Liver (tissue), 8 donors: ENCODE measurements at regions not wholly inside any gene's neighbourhood (a gene's known extent, or its start where the extent isn't known, plus 50 kb on each side); places are given as distances from the start of the nearest gene placed in this dataset.

Experiments used
- DNase-seq: peaks from one replicate; pipeline ENCODE4 v3.0.0-alpha.2; 2017; ENCODE audit warnings: low spot score
- H3K27ac ChIP-seq, 2 donors: one replicate each; pipeline ENCODE4 v1.7.0; 2013; ENCODE audit warnings: inconsistent platforms in 2 of 2, low read length in 2 of 2, control low read depth in 1 of 2, low read depth in 1 of 2, mild to moderate bottlenecking in 1 of 2
- H3K27me3 ChIP-seq, 4 donors: one replicate each; pipeline versions ENCODE4 v1.6.1 to v1.7.0; 2013; ENCODE audit warnings: low read length in 3 of 4, inconsistent platforms in 1 of 4, mild to moderate bottlenecking in 1 of 4, moderate library complexity in 1 of 4; ENCODE audit not compliant: control insufficient read depth in 4 of 4, insufficient read depth in 4 of 4
- H3K36me3 ChIP-seq, 4 donors: one replicate each; pipeline versions ENCODE4 v1.6.1 to v1.7.0; 2013; ENCODE audit warnings: low read length in 3 of 4, mild to moderate bottlenecking in 3 of 4, low read depth in 1 of 4, moderate library complexity in 1 of 4; ENCODE audit not compliant: control insufficient read depth in 4 of 4, insufficient read depth in 3 of 4
- H3K4me1 ChIP-seq, 4 donors: one replicate each; pipeline versions ENCODE4 v1.6.1 to v1.7.0; 2013; ENCODE audit warnings: low read length in 3 of 4, mild to moderate bottlenecking in 3 of 4, moderate library complexity in 1 of 4; ENCODE audit not compliant: control insufficient read depth in 4 of 4, insufficient read depth in 4 of 4
- H3K4me3 ChIP-seq, 3 donors: one replicate each; pipeline versions ENCODE4 v1.6.1 to v1.7.0; 2013; ENCODE audit warnings: low read length in 3 of 3, control low read depth in 1 of 3, low read depth in 1 of 3, mild to moderate bottlenecking in 1 of 3
- H3K9ac ChIP-seq, 2 donors: one replicate each; pipeline ENCODE4 v1.7.0; 2013; ENCODE audit warnings: low read length in 2 of 2, mild to moderate bottlenecking in 2 of 2, moderate library complexity in 2 of 2, control low read depth in 1 of 2, low read depth in 1 of 2
- H3K9me3 ChIP-seq, 4 donors: one replicate each; pipeline versions ENCODE4 v1.6.1 to v1.7.0; 2013; ENCODE audit warnings: low read length in 3 of 4; ENCODE audit not compliant: control insufficient read depth in 4 of 4
- CTCF ChIP-seq: fragments of 150-350 bp; IDR thresholded peaks from 2 replicates; pipeline ENCODE4 v1.5.1; 2017; ENCODE audit warnings: improper control_type of control experiment, low read depth, low read length; ENCODE audit not compliant: missing input control
- EGR1 ChIP-seq, 2 donors: IDR thresholded peaks; 2 replicates each; pipeline ENCODE4 v1.6.1; 2016 to 2018; ENCODE audit warnings: antibody characterized with exemption in 2 of 2, low read depth in 2 of 2
- FOXA1 ChIP-seq: IDR thresholded peaks from 2 replicates; pipeline ENCODE4 v1.6.1; 2016; ENCODE audit warnings: antibody characterized with exemption
- FOXA2 ChIP-seq: IDR thresholded peaks from 2 replicates; pipeline ENCODE4 v1.6.1; 2016; ENCODE audit warnings: antibody characterized with exemption
- GABPA ChIP-seq, 2 donors: IDR thresholded peaks in 1 of 2; conservative IDR thresholded peaks in 1 of 2; 2 replicates each; pipeline ENCODE4 v1.6.1; 2016; ENCODE audit warnings: antibody characterized with exemption in 2 of 2, mild to moderate bottlenecking in 1 of 2, moderate library complexity in 1 of 2
- HNF4A ChIP-seq, 2 donors: conservative IDR thresholded peaks; 2 replicates each; pipeline ENCODE4 v1.6.1; 2016; ENCODE audit warnings: antibody characterized with exemption in 2 of 2, mild to moderate bottlenecking in 2 of 2
- HNF4G ChIP-seq: IDR thresholded peaks from 2 replicates; pipeline ENCODE4 v1.6.1; 2016; ENCODE audit warnings: antibody characterized with exemption
- JUND ChIP-seq, 2 donors: IDR thresholded peaks; 2 replicates each; pipeline ENCODE4 v1.6.1; 2016; ENCODE audit warnings: antibody characterized with exemption in 2 of 2
- MAX ChIP-seq: IDR thresholded peaks from 2 replicates; pipeline ENCODE4 v1.6.1; 2016; ENCODE audit warnings: antibody characterized with exemption
- NR2F2 ChIP-seq: IDR thresholded peaks from 2 replicates; pipeline ENCODE4 v1.6.1; 2016; ENCODE audit warnings: antibody characterized with exemption
- RAD21 ChIP-seq, 2 donors: IDR thresholded peaks; 2 replicates each; pipeline ENCODE4 v1.6.1; 2016; ENCODE audit warnings: antibody characterized with exemption in 2 of 2, mild to moderate bottlenecking in 2 of 2
- RXRA ChIP-seq, 2 donors: IDR thresholded peaks; 2 replicates each; pipeline ENCODE4 v1.6.1; 2017 to 2018; ENCODE audit warnings: antibody characterized with exemption in 2 of 2, mild to moderate bottlenecking in 1 of 2
- SP1 ChIP-seq: IDR thresholded peaks from 2 replicates; pipeline ENCODE4 v1.6.1; 2018; ENCODE audit warnings: antibody characterized with exemption, mild to moderate bottlenecking
- TAF1 ChIP-seq: conservative IDR thresholded peaks from 2 replicates; pipeline ENCODE4 v1.6.1; 2016; ENCODE audit warnings: antibody characterized with exemption, mild to moderate bottlenecking
- YY1 ChIP-seq: IDR thresholded peaks from 2 replicates; pipeline ENCODE4 v1.6.1; 2016; ENCODE audit warnings: antibody characterized with exemption, mild to moderate bottlenecking
- ZBTB33 ChIP-seq: IDR thresholded peaks from 2 replicates; pipeline ENCODE4 v1.6.1; 2016; ENCODE audit warnings: antibody characterized with exemption
- WGBS: extraction: QIAGEN DNeasy Blood & Tissue Kit; methylation state at CpG from one replicate; pipeline ENCODE4 v1.1.7; 2013; 5-methylcytosine and 5-hydroxymethylcytosine counted together
- TF ChIP-seq, protein P1 (sequence below): IDR thresholded peaks from 2 replicates; pipeline ENCODE4 v1.6.1; 2016; ENCODE audit warnings: antibody characterized with exemption
- donor health status: healthy.
- donor health status: healthy.
- donor health status: healthy.
- donor health status: healthy.
- donor health status: healthy.

DNA sequence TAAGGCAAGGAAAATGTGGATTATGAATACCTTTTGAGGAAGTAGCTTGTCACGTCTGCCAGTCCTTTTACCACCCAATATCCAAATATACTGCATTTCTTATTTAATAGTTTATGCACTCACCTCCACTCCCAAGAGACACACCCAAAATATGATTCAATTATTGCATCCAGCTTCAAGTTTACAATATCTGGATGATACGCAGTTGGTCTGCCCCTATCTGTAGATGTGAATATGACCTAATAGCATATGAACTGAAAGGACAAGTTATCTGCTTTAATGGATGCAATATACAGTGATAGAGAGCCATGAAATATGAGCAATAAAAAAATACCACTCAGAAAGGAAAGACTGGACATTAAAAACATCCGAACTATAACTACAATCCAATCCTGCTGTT lies 159.4 kb upstream of the MAGI2 start:
- 80% methylated on average over 3 of the region's 3 CpGs for WGBS
- Histone ChIP-seq H3K9me3 (peaks cover 0 to 3% (median 0%) of the 10 kb centered on the region in 4 donors), H3K4me1 (peaks cover 0 to 4% (median 0%) of the 10 kb centered on the region in 4 donors), H3K27ac (no peak overlapping the region), H3K9ac (no peak overlapping the region), H3K27me3 (peaks cover 0 to 2% (median 0%) of the 10 kb centered on the region in 4 donors), H3K4me3 (no peak overlapping the region), H3K36me3 (no peaks in the 10 kb centered on the region)
- no peak for TF ChIP-seq HNF4G
- no peak for TF ChIP-seq TAF1
- no peak for TF ChIP-seq HNF4A (conservative IDR thresholded peaks at IDR 0.05)
- no peak for TF ChIP-seq RAD21 (IDR thresholded peaks at IDR 0.05)
- TF ChIP-seq CTCF: no peak
- no peak for TF ChIP-seq FOXA1
- TF ChIP-seq JUND (IDR thresholded peaks at IDR 0.05): no peak
- no peak for DNase-seq

DNA sequence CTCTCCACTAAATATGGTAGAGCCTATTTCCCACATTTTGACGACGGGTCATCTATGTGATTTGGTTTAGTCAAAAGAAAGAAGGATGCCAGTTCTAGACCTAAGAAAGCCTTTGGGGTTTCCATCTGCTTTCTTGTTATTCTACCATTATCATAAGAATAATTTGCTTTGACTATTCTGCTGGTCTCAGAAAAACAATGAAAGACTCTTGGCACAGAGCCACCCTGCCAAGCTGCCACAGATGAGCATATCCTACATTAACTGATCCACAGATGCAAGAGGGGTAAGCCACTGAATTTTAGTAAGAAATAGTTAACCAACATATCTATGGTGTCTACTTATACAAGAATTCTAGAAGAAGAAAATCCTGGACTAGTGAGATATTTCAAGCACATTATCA lies 158.6 kb upstream of the MAGI2 start:
- WGBS: 97% methylated on average over 2 of the region's 2 CpGs
- Histone ChIP-seq H3K4me3 (no peak overlapping the region), H3K4me1 (peaks cover 0 to 6% (median 0%) of the 10 kb centered on the region in 4 donors), H3K9me3 (peaks cover 0 to 3% (median 0%) of the 10 kb centered on the region in 4 donors), H3K27ac (no peak overlapping the region), H3K27me3 (peaks cover 0 to 2% (median 0%) of the 10 kb centered on the region in 4 donors), H3K9ac (no peak overlapping the region), H3K36me3 (no peaks in the 10 kb centered on the region)
- no peak for DNase-seq
- no peak for TF ChIP-seq JUND (IDR thresholded peaks at IDR 0.05)
- TF ChIP-seq TAF1: no peak
- no peak for TF ChIP-seq ZBTB33
- TF ChIP-seq YY1: no peak
- TF ChIP-seq GABPA (IDR thresholded peaks at IDR 0.05 in 1 of 2, conservative IDR thresholded peaks at IDR 0.05 in 1 of 2): no peak

DNA sequence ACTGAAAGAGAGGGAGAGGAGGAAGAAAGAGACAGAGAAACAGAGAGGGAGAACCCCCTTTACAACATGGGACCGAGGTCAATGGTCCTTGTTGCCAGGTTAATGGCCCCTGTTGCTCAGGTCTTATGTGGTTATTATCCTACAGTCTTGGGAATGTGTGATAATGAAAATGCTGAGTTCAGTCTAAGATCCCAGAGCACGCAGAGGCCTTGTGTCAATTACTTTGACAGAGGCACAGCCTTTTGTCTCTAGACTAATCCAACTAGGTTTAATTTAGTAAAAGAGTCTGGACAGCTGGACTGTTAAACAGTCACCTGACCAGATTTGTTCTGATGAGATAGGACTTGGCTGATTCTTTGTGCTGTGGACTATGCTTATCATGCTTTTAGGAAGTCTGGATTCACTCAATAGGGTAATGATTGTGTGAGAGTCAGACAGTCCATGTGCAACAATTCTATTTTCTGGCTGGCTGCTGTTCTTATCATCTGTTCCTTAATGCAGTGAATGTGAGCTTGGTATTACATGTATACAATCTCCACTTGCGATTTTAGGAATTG lies 157.4 kb upstream of the MAGI2 start:
- Histone ChIP-seq H3K9me3 (peaks cover 0 to 3% (median 0%) of the 10 kb centered on the region in 4 donors), H3K36me3 (no peaks in the 10 kb centered on the region), H3K27me3 (no peaks in the 10 kb centered on the region), H3K27ac (no peak overlapping the region), H3K4me1 (peaks cover 0 to 6% (median 0%) of the 10 kb centered on the region in 4 donors), H3K4me3 (no peak overlapping the region), H3K9ac (no peak overlapping the region)
- 78% methylated on average over 3 of the region's 3 CpGs for WGBS
- no peak for DNase-seq
- TF ChIP-seq RXRA (IDR thresholded peaks at IDR 0.05) (no peak), YY1 (no peak), EGR1 (IDR thresholded peaks at IDR 0.05; ENCODE audit: low read depth in 2 of 2) (no peak), SP1 (no peak), HNF4G (no peak), MAX (no peak), CTCF (no peak), FOXA2 (no peak), ZBTB33 (no peak), NR2F2 (no peak), JUND (IDR thresholded peaks at IDR 0.05) (no peak), GABPA (IDR thresholded peaks at IDR 0.05 in 1 of 2, conservative IDR thresholded peaks at IDR 0.05 in 1 of 2) (no peak), TAF1 (no peak), FOXA1 (no peak)
- TF ChIP-seq, protein P1, sequence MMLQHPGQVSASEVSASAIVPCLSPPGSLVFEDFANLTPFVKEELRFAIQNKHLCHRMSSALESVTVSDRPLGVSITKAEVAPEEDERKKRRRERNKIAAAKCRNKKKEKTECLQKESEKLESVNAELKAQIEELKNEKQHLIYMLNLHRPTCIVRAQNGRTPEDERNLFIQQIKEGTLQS: no peak
